LoVo (cell line): ENCODE measurements at regions not wholly inside any gene's neighbourhood (a gene's known extent, or its start where the extent isn't known, plus 50 kb on each side); places are given as distances from the start of the nearest gene placed in this dataset.
"Not testable (repeated sequence)": the region's sequence is repeated elsewhere in the genome, so short reads cannot be mapped to it uniquely, and the experiment has no call there.

ENCODE experiments used
- DNase-seq: peaks from one replicate; pipeline ENCODE4 v3.0.0-alpha.2; 2016; ENCODE audit warnings: low spot score

- no peak for DNase-seq
Observed at GRCh38 chr13:80718970-80719369, 378.0 kb upstream of the SPRY2 start.

GRCh38 chr13:80717776-80718175, 376.9 kb upstream of the SPRY2 start:
- DNase-seq: no peak

- DNase-seq: no peak
Observed at GRCh38 chr13:80716610-80717081, 375.7 kb upstream of the SPRY2 start.

GRCh38 chr13:80712026-80712425, 371.1 kb upstream of the SPRY2 start:
- DNase-seq: no peak

- DNase-seq: no peak
Observed at GRCh38 chr13:80708791-80709190, 367.9 kb upstream of the SPRY2 start.

- DNase-seq: no peak
Observed at GRCh38 chr13:80707000-80707983, 366.4 kb upstream of the SPRY2 start.

- DNase-seq: no peak
Observed at GRCh38 chr13:80706164-80706471, 365.2 kb upstream of the SPRY2 start.

GRCh38 chr13:80705371-80706163, 364.6 kb upstream of the SPRY2 start:
- DNase-seq: no peak

- no peak for DNase-seq
Observed at GRCh38 chr13:80704369-80704768, 363.4 kb upstream of the SPRY2 start.

GRCh38 chr13:80695841-80696240, 354.9 kb upstream of the SPRY2 start:
- DNase-seq: no peak

- DNase-seq: not testable (repeated sequence)
Observed at GRCh38 chr13:80691814-80692213, 350.9 kb upstream of the SPRY2 start.

GRCh38 chr13:80690208-80690607, 349.3 kb upstream of the SPRY2 start:
- no peak for DNase-seq

GRCh38 chr13:80688593-80688992, 347.7 kb upstream of the SPRY2 start:
- DNase-seq: no peak

GRCh38 chr13:80685942-80686341, 345.0 kb upstream of the SPRY2 start:
- no peak for DNase-seq

GRCh38 chr13:80684217-80684991, 343.5 kb upstream of the SPRY2 start:
- DNase-seq: no peak

- no peak for DNase-seq
Observed at GRCh38 chr13:80680786-80681366, 339.9 kb upstream of the SPRY2 start.

- DNase-seq: no peak
Observed at GRCh38 chr13:80679423-80679822, 338.5 kb upstream of the SPRY2 start.

- DNase-seq: no peak
Observed at GRCh38 chr13:80677227-80677626, 336.3 kb upstream of the SPRY2 start.

GRCh38 chr13:80675442-80675841, 334.5 kb upstream of the SPRY2 start:
- DNase-seq: not testable (repeated sequence)

- no peak for DNase-seq
Observed at GRCh38 chr13:80671773-80672172, 330.8 kb upstream of the SPRY2 start.

GRCh38 chr13:80669112-80669511, 328.2 kb upstream of the SPRY2 start:
- DNase-seq: no peak

GRCh38 chr13:80668452-80668851, 327.5 kb upstream of the SPRY2 start:
- DNase-seq: no peak
